ENCODE measurements at regions not wholly inside any gene's neighbourhood (a gene's known extent, or its start where the extent isn't known, plus 50 kb on each side); places are given as distances from the start of the nearest gene placed in this dataset.

DNA sequence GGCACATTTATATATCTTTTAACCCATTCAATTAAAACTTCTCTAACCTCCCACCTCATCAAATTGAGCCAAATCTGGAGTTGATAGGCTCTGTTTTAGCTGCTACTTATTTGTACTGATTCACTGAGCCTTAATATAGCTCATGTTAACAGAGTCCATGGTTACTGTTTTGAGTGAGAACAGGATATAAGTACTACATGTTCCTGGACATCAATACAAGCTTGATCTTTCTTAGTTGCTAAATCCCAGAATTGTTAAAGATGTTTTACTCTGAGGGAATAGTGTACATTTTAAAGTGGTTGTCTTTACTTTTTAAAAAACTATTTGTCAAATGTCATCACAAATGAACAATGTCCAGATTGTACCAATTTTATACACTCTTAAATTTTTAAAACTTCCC is 157.7 kb downstream of the RPRM start:
- TF ChIP-seq, protein P1, sequence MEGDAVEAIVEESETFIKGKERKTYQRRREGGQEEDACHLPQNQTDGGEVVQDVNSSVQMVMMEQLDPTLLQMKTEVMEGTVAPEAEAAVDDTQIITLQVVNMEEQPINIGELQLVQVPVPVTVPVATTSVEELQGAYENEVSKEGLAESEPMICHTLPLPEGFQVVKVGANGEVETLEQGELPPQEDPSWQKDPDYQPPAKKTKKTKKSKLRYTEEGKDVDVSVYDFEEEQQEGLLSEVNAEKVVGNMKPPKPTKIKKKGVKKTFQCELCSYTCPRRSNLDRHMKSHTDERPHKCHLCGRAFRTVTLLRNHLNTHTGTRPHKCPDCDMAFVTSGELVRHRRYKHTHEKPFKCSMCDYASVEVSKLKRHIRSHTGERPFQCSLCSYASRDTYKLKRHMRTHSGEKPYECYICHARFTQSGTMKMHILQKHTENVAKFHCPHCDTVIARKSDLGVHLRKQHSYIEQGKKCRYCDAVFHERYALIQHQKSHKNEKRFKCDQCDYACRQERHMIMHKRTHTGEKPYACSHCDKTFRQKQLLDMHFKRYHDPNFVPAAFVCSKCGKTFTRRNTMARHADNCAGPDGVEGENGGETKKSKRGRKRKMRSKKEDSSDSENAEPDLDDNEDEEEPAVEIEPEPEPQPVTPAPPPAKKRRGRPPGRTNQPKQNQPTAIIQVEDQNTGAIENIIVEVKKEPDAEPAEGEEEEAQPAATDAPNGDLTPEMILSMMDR (IDR thresholded peaks at IDR 0.05; ENCODE audit: low read depth, low read length, poor library complexity, severe bottlenecking) = no peak
- TF ChIP-seq EZH2phosphoT487 (IDR thresholded peaks at IDR 0.05; ENCODE audit: borderline replicate concordance, low read length) = no peak

All from DOHH2 (cell line).